Liver (tissue), 3 donors: ENCODE measurements at regions not wholly inside any gene's neighbourhood (a gene's known extent, or its start where the extent isn't known, plus 50 kb on each side); places are given as distances from the start of the nearest gene placed in this dataset.

Source experiments
- CTCF ChIP-seq: fragments of 150-350 bp; IDR thresholded peaks from 2 replicates; pipeline ENCODE4 v1.5.1; 2017; ENCODE audit warnings: improper control_type of control experiment, low read depth, low read length; ENCODE audit not compliant: missing input control
- EGR1 ChIP-seq, 2 donors: IDR thresholded peaks; 2 replicates each; pipeline ENCODE4 v1.6.1; 2016 to 2018; ENCODE audit warnings: antibody characterized with exemption in 2 of 2, low read depth in 2 of 2
- GABPA ChIP-seq, 2 donors: IDR thresholded peaks in 1 of 2; conservative IDR thresholded peaks in 1 of 2; 2 replicates each; pipeline ENCODE4 v1.6.1; 2016; ENCODE audit warnings: antibody characterized with exemption in 2 of 2, mild to moderate bottlenecking in 1 of 2, moderate library complexity in 1 of 2
- RAD21 ChIP-seq, 2 donors: IDR thresholded peaks; 2 replicates each; pipeline ENCODE4 v1.6.1; 2016; ENCODE audit warnings: antibody characterized with exemption in 2 of 2, mild to moderate bottlenecking in 2 of 2
- REST ChIP-seq: IDR thresholded peaks from 2 replicates; pipeline ENCODE4 v1.6.1; 2016; ENCODE audit warnings: antibody characterized with exemption, mild to moderate bottlenecking
- SP1 ChIP-seq: IDR thresholded peaks from 2 replicates; pipeline ENCODE4 v1.6.1; 2018; ENCODE audit warnings: antibody characterized with exemption, mild to moderate bottlenecking
- TAF1 ChIP-seq: conservative IDR thresholded peaks from 2 replicates; pipeline ENCODE4 v1.6.1; 2016; ENCODE audit warnings: antibody characterized with exemption, mild to moderate bottlenecking
- ZBTB33 ChIP-seq: IDR thresholded peaks from 2 replicates; pipeline ENCODE4 v1.6.1; 2016; ENCODE audit warnings: antibody characterized with exemption
- donor health status: healthy.
- donor health status: healthy.

- TF ChIP-seq CTCF (no peak), REST (no peak), TAF1 (no peak), RAD21 (IDR thresholded peaks at IDR 0.05) (no peak), SP1 (no peak), EGR1 (IDR thresholded peaks at IDR 0.05; ENCODE audit: low read depth in 2 of 2) (no peak), ZBTB33 (no peak), GABPA (IDR thresholded peaks at IDR 0.05 in 1 of 2, conservative IDR thresholded peaks at IDR 0.05 in 1 of 2) (no peak)
Observed at GRCh38 chr9:80951675-80952074, 737.7 kb downstream of the TLE1 start.
